SK-N-SH (cell line): ENCODE measurements at regions not wholly inside any gene's neighbourhood (a gene's known extent, or its start where the extent isn't known, plus 50 kb on each side); places are given as distances from the start of the nearest gene placed in this dataset.

Experiments
- CTCF ChIP-seq: fragments of 200-600 bp; sonication (generic); IDR thresholded peaks from 2 replicates; pipeline ENCODE4 v1.6.1; 2017; ENCODE audit warnings: antibody characterized with exemption, mild to moderate bottlenecking, moderate library complexity
- ELF1 ChIP-seq: IDR thresholded peaks from 2 replicates; pipeline ENCODE4 v1.4.0; 2012
- POLR2AphosphoS5 ChIP-seq: IDR thresholded peaks from 2 replicates; pipeline ENCODE4 v1.6.1; 2012; ENCODE audit warnings: low read depth, low read length
- REST ChIP-seq: IDR thresholded peaks from 2 replicates; pipeline ENCODE4 v1.6.1; 2012; ENCODE audit warnings: mild to moderate bottlenecking, low read depth, low read length, moderate library complexity
- USF2 ChIP-seq: fragments of 150-350 bp; IDR thresholded peaks from 2 replicates; pipeline ENCODE4 v1.6.1; 2017; ENCODE audit warnings: antibody characterized with exemption, low read length, low read depth, borderline replicate concordance

GRCh38 chr15:47934342-47934741, 186.4 kb upstream of the SLC24A5 start:
- no peak for TF ChIP-seq CTCF
- no peak for TF ChIP-seq REST
- TF ChIP-seq POLR2AphosphoS5 = no peak
- no peak for TF ChIP-seq USF2
- TF ChIP-seq ELF1 = no peak
